Islet precursor cell (in vitro differentiated cells): ENCODE measurements at regions not wholly inside any gene's neighbourhood (a gene's known extent, or its start where the extent isn't known, plus 50 kb on each side); places are given as distances from the start of the nearest gene placed in this dataset.
A peak's percentile ranks its signal among the peaks of the same experiment; 100 is the strongest.

Experiments used
- DNase-seq: peaks from one replicate; pipeline ENCODE4 v3.0.0-alpha.2; 2018

GRCh38 chr21:32216293-32216692 is 62.6 kb downstream of the MIS18A start:
- DNase-seq = peak; percentile 59

GRCh38 chr21:32215306-32215685 is 63.6 kb downstream of the MIS18A start:
- no peak for DNase-seq

- peak; percentile 58 for DNase-seq
These were observed 64.1 kb downstream of the MIS18A start for GRCh38 chr21:32214654-32215305.

- DNase-seq = peak; percentile 29
These were observed 66.7 kb downstream of the MIS18A start for GRCh38 chr21:32212116-32212515.

DNA sequence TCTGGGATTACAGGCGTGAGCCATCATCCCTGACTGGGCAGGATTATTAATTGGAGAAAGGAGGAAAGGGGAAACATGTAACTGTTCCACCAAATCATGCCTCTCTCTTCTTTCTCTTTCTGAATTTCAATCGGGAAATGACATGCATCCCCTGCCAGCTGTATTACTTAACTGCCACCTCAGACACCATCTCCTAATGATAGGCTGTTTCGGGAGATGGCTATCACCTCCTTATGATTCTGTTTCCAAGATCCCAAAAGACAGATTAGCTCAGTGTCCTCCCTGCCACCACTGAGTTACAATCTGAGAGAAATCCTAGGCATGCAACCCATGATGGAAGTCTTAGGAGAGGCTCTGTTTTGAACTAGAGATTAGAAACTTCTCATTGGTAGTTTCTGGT is 67.5 kb downstream of the MIS18A start:
- DNase-seq = peak; percentile 14

DNA sequence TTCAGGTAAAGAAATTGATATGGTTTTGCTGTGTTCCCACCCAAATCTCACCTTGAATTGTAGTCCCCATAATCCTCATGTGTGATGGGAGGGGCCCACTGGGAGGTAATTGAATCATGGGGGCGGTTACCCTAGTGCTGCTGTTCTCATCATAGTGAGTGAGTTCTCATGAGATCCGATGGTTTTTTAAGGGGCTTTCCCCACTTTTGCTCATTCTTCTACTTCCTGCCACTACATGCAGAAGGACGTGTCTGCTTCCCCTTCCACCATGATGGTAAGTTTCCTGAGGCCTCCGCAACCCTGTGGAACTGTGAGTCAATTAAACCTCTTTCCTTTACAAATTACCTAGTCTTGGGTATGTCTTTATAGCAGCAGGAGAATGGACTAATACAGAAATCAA is 69.3 kb downstream of the MIS18A start:
- DNase-seq = peak; percentile 2

GRCh38 chr21:32207406-32207716 is 71.5 kb downstream of the MIS18A start:
- DNase-seq = peak; percentile 37

DNA sequence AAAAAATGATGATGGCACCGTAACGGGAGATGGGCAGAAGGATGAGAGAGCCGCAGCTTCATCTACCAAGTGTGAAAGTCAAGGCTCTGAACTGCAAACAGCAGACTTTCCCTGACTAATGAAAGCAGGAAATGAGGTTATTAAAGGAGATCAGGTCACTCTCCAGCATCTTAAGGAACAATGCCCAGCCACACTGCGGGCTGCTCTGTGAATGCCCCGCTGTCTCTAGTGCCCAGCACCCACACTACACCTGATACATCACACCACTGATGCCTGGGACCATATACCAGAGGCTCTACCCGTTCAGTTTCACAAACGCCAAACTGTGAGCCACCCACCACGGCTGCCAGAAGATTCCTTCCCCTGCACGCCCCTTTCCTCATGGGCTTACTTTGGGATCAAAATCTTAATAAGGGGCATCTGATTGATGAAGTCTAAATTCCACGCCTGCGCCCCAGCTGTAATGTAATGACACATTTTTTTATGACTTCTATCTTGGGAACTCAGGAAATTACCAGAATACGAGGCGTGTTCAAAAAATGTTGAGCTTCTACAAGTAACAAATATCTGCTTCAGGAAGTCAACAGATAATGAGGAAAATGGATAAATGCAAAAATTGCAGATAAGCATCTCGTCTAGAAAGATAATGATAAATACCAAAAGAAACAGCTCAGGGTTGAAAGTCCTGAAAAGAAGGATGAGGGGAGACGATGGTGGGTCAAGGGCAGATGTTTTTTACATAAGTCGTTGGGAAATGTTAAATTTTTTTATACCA is 72.0 kb downstream of the MIS18A start:
- peak; percentile 46 for DNase-seq

- peak; percentile 8 for DNase-seq
These were observed 74.9 kb downstream of the MIS18A start for GRCh38 chr21:32203877-32204480.

DNA sequence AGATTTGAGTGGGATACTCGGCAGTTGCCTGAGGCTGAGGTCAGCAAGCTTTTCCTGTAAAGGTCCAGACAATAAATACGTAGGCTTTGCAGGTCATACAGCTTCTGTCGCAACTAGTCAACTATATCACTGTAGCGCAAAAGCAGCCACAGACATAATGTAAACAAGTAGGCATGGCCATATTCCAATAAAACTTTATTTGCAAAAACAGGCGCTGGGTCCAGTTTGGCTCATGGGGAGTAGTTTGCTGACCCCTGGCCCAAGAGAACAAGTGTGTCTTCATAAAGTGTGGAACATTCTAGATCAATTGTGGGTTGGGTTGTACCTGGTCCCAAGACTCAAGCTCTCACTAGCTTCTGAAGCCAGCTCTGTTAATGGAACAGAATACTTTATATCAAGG is 78.8 kb downstream of the MIS18A start:
- peak; percentile 29 for DNase-seq

GRCh38 chr21:32198384-32198783 is 80.5 kb downstream of the MIS18A start:
- DNase-seq = no peak

- DNase-seq = no peak
These were observed 81.0 kb downstream of the MIS18A start for GRCh38 chr21:32197896-32198295.

GRCh38 chr21:32196001-32196400 is 82.8 kb downstream of the MIS18A start:
- DNase-seq = no peak

DNA sequence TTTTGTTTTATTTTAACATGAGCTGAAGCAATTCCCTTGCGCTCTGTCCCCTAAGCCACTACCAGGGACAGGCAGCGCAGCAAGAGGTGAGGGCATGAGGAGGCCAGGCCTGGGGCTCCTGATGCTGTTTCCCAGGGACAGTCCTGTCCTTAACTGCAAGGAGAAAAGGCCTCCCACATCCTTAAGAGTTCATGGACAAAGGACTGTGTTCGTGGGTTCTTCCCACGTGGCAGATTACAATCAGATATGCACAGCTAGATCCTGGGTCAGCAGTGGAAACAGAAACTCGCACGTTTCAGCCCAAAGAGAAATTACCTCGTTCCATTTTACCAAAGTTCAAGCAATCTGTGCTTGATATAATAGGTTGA is 85.8 kb downstream of the MIS18A start:
- DNase-seq = peak; percentile 22

DNA sequence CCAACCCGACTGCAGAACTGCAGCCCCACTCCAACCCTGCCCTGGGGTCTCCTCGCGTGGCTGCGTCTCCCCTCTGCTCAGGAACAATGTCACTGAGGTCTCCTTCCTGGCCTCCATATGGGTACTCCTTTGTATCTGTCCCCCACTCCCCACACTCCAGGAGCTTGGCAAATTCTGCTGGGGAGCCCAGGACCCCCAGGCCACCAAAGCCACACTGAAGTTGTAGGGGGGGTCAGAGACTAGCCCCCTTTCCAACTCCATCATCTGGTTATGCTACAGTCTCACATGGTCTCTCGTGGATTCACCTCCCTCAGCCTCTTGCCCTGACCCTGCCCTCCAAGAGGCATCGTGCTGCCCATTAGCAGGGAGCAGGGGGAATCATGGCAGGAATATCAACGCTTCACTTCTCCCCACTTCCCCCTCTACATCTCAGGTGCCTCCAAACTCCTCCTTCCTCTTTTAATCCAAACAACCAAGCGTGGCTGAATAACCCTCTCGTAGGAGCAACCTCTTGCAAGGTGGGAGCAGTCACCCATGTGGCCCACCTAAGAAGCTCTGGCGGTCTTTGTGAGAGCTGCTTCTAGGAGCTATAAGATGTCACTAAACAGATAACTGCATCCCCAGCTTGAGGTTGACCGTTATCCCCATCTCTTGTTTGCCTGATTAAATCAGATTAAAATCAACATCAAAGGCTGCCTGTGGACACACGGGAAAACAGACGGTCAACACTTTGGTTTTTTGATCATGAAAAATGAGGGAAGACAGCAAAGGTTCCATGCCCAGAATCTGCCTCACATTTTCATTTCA is 86.4 kb downstream of the MIS18A start:
- peak; percentile 33 for DNase-seq

DNA sequence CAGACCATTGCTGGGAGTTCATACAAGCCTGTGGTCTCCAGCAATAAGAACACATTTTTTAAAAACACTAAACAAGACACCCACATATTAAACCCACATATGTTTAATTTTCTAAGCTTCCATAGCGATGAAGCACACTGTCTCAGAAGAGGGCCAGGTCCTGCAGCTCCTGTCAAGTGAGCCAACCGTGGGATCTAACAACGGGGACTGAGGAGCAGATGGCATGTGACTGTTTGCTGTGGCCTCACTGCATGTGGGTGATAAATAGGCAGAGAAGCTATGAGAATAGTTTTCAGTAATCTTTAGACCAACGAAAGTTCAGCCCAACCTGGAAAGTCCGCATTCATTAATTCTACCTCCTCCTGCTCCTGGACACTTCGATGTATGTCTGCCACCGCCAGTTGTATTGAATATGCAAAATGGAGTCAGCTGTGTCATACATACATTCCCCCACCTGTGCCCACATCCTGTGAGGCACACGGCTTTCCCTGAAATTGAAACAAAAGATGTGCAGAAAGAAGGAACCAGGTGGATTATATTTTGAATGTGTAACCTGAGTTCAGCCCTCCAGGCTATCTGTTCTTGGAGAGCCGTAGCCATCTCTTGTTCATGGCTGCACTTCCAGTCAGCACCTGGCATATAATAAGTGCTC is 88.2 kb downstream of the MIS18A start:
- no peak for DNase-seq

DNA sequence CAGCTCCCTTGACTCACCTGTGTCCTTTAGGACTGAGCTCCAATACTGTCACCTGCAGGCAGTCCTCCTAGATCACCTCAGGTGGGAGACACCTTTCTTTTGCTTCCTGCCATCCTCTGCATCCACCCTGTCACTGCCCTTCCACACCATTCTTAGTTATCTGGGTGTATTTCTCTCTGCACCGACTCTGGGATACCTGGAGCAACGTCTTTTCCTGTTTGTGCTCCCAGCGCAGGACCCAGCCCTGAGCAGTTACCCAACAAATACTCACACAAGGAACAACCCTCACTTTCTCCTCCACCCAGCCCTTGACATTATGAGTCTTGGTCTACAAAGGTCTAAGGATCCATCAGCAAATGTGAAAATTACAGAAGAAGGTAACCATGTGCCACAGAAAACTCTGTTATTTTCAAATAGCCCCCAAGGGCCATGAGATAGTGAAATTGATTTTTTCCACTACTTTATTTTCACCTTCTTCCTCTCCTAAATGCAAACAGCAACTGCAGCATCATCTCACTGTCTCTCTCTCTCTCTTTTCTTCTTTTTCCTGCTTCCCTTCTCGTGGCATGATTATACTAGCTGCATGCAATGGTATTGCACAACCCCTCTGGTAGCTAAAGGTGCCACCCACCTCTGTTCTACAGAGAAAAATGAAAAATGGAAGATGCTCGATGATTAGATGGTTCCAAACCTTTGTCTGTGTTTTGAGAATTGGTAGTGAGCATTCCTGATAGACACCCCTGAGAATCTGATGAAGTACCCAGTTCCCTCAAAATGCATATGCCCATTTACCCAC is 89.0 kb downstream of the MIS18A start:
- DNase-seq = no peak

DNA sequence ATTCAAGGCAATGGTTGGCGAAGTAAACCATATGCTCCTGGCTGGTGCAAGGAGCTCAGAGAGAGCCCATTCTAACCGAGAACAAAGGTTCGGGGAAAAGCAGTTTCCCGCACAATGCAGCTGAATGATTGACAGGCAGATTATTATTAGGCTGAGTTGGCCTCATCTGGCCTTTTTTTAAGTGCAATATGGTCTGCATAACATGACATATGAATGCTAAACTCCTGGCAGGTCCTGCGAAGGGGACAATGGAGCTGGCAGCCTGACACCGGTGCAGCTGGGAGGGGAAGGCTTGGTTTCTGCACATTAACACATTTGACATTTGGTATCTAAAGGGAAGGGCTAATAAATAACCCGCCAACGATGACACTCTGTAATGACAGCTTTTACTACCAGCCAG is 92.0 kb downstream of the MIS18A start:
- no peak for DNase-seq

GRCh38 chr21:32185726-32186125 is 93.1 kb downstream of the MIS18A start:
- DNase-seq = no peak

GRCh38 chr21:32185103-32185502 is 93.7 kb downstream of the MIS18A start:
- DNase-seq = no peak

GRCh38 chr21:32184485-32184884 is 94.4 kb downstream of the MIS18A start:
- DNase-seq = peak; percentile 52

GRCh38 chr21:32184065-32184464 is 94.8 kb downstream of the MIS18A start:
- peak; percentile 30 for DNase-seq
